ENCODE measurements at regions not wholly inside any gene's neighbourhood (a gene's known extent, or its start where the extent isn't known, plus 50 kb on each side); places are given as distances from the start of the nearest gene placed in this dataset.

- Histone ChIP-seq H3K36me3 (ENCODE audit: control insufficient read depth, insufficient read depth, low read length) (no peaks in the 10 kb centered on the region), H3K4me1 (ENCODE audit: control insufficient read depth, insufficient read depth, low read length) (peaks cover 2% of the 10 kb centered on the region), H3K9ac (ENCODE audit: low read depth, low read length) (no peak overlapping the region), H3K4me3 (ENCODE audit: low read depth, low read length) (no peak overlapping the region), H3K27me3 (ENCODE audit: control insufficient read depth, insufficient read depth, low read length) (no peaks in the 10 kb centered on the region), H3K9me3 (ENCODE audit: control insufficient read depth, insufficient read depth, low read length) (no peaks in the 10 kb centered on the region)
Observed at GRCh38 chr16:79420493-79420892, 180.0 kb downstream of the MAF start.

GRCh38 chr16:79419148-79419547, 181.4 kb downstream of the MAF start:
- Histone ChIP-seq H3K36me3 (ENCODE audit: control insufficient read depth, insufficient read depth, low read length) (no peaks in the 10 kb centered on the region), H3K4me3 (ENCODE audit: low read depth, low read length) (no peak overlapping the region), H3K9me3 (ENCODE audit: control insufficient read depth, insufficient read depth, low read length) (no peaks in the 10 kb centered on the region), H3K9ac (ENCODE audit: low read depth, low read length) (no peak overlapping the region), H3K4me1 (ENCODE audit: control insufficient read depth, insufficient read depth, low read length) (peaks cover 2% of the 10 kb centered on the region), H3K27me3 (ENCODE audit: control insufficient read depth, insufficient read depth, low read length) (no peaks in the 10 kb centered on the region)

GRCh38 chr16:79417601-79418008, 182.9 kb downstream of the MAF start:
- no peak overlapping the region for H3K9ac ChIP-seq (ENCODE audit: low read depth, low read length)

DNA sequence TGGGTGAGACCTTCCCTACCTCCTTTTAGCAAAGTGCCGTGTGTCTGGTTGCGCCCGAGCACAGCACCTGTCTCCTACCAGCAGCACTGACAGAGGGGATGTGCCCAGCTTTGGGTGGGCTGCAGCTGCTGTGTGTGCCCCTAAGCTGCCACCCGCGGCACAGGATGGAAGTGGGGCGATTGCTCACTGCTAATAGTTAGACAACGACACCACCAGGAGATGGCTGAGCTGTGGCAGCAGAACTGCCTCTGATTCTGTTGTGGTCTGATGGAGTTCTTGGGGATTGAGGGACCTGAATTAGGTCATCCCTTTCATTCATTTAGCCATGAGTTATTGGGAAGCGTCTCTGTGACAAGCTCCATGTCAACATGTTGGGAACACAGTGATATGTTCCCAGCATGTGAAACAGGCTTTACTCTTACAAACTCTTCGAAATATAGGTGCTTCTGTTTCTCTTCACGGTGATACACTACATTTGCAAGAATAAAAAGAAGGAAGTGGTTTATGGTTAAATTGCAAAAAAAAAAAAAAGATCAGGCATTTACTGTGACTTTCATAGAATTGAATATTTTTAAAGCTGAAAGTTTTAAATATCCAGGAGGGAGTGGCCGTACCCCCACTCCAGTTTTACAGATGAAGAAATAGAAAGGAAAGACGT, 184.4 kb downstream of the MAF start:
- no peak overlapping the region for H3K9ac ChIP-seq (ENCODE audit: low read depth, low read length)
- no peaks in the 10 kb centered on the region for H3K9me3 ChIP-seq (ENCODE audit: control insufficient read depth, insufficient read depth, low read length)
- H3K4me3 ChIP-seq (ENCODE audit: low read depth, low read length), result no peak overlapping the region
- H3K36me3 ChIP-seq (ENCODE audit: control insufficient read depth, insufficient read depth, low read length), result no peaks in the 10 kb centered on the region
- H3K4me1 ChIP-seq (ENCODE audit: control insufficient read depth, insufficient read depth, low read length), result peaks cover 12% of the 10 kb centered on the region
- no peaks in the 10 kb centered on the region for H3K27me3 ChIP-seq (ENCODE audit: control insufficient read depth, insufficient read depth, low read length)

More at GRCh38 chr16:79417601-79418008, 182.9 kb downstream of the MAF start:
- Histone ChIP-seq H3K4me3 (ENCODE audit: low read depth, low read length) (no peak overlapping the region), H3K36me3 (ENCODE audit: control insufficient read depth, insufficient read depth, low read length) (no peaks in the 10 kb centered on the region), H3K4me1 (ENCODE audit: control insufficient read depth, insufficient read depth, low read length) (peaks cover 3% of the 10 kb centered on the region), H3K9me3 (ENCODE audit: control insufficient read depth, insufficient read depth, low read length) (no peaks in the 10 kb centered on the region), H3K27me3 (ENCODE audit: control insufficient read depth, insufficient read depth, low read length) (no peaks in the 10 kb centered on the region)

GRCh38 chr16:79412783-79413225, 187.7 kb downstream of the MAF start:
- Histone ChIP-seq H3K27me3 (ENCODE audit: control insufficient read depth, insufficient read depth, low read length) (no peaks in the 10 kb centered on the region), H3K4me1 (ENCODE audit: control insufficient read depth, insufficient read depth, low read length) (peaks cover 15% of the 10 kb centered on the region), H3K36me3 (ENCODE audit: control insufficient read depth, insufficient read depth, low read length) (no peaks in the 10 kb centered on the region), H3K4me3 (ENCODE audit: low read depth, low read length) (no peak overlapping the region), H3K9ac (ENCODE audit: low read depth, low read length) (no peak overlapping the region), H3K9me3 (ENCODE audit: control insufficient read depth, insufficient read depth, low read length) (no peaks in the 10 kb centered on the region)

DNA sequence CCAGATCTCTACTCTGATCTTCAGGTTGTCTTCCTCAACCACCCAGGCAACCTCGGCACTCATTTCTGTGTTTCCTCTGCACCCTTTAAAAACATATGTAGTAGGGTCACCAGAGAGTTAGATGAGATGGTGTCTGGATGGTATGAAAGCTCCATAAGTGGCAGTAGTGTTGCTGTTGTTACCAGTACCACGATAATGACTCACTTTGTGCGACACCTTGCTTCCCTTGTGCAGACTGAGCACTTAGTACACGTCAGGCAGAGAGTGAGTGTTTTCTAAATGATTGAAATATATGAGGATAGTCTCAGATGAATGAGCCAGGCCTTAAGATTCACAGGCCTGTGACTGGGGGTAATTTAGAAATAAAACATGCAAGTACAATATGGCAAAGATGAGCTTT, 188.7 kb downstream of the MAF start:
- Histone ChIP-seq H3K9ac (ENCODE audit: low read depth, low read length) (no peak overlapping the region), H3K4me3 (ENCODE audit: low read depth, low read length) (no peak overlapping the region), H3K36me3 (ENCODE audit: control insufficient read depth, insufficient read depth, low read length) (no peaks in the 10 kb centered on the region), H3K4me1 (ENCODE audit: control insufficient read depth, insufficient read depth, low read length) (peaks cover 21% of the 10 kb centered on the region), H3K27me3 (ENCODE audit: control insufficient read depth, insufficient read depth, low read length) (no peaks in the 10 kb centered on the region), H3K9me3 (ENCODE audit: control insufficient read depth, insufficient read depth, low read length) (no peaks in the 10 kb centered on the region)

GRCh38 chr16:79411357-79411756, 189.2 kb downstream of the MAF start:
- no peaks in the 10 kb centered on the region for H3K27me3 ChIP-seq (ENCODE audit: control insufficient read depth, insufficient read depth, low read length)
- H3K9ac ChIP-seq (ENCODE audit: low read depth, low read length), result no peak overlapping the region
- no peaks in the 10 kb centered on the region for H3K36me3 ChIP-seq (ENCODE audit: control insufficient read depth, insufficient read depth, low read length)
- peaks cover 21% of the 10 kb centered on the region for H3K4me1 ChIP-seq (ENCODE audit: control insufficient read depth, insufficient read depth, low read length)
- no peaks in the 10 kb centered on the region for H3K9me3 ChIP-seq (ENCODE audit: control insufficient read depth, insufficient read depth, low read length)
- no peak overlapping the region for H3K4me3 ChIP-seq (ENCODE audit: low read depth, low read length)

GRCh38 chr16:79409978-79410377, 190.6 kb downstream of the MAF start:
- no peaks in the 10 kb centered on the region for H3K36me3 ChIP-seq (ENCODE audit: control insufficient read depth, insufficient read depth, low read length)
- no peaks in the 10 kb centered on the region for H3K9me3 ChIP-seq (ENCODE audit: control insufficient read depth, insufficient read depth, low read length)
- no peak overlapping the region for H3K4me3 ChIP-seq (ENCODE audit: low read depth, low read length)
- H3K4me1 ChIP-seq (ENCODE audit: control insufficient read depth, insufficient read depth, low read length), result peaks cover 19% of the 10 kb centered on the region
- H3K27me3 ChIP-seq (ENCODE audit: control insufficient read depth, insufficient read depth, low read length), result no peaks in the 10 kb centered on the region
- no peak overlapping the region for H3K9ac ChIP-seq (ENCODE audit: low read depth, low read length)

DNA sequence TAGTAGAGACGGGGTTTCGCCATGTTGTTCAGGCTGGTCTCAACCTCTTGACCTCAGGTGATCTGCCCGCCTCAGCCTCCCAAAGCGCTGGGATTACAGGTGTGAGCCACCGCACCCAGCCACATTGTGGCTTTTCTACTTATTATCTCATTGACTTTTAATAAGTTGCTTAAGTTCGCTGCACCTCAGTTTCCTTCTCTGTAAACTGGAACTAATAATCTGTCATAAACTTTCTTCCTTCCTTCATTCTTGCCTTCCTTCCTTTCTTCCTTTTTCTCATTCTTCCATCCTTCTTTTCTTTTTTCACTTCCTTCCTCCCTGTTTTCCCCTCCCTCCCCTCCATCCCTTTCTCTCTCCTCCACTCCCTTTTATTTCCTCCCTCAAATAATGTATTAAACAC, 192.2 kb downstream of the MAF start:
- H3K9ac ChIP-seq (ENCODE audit: low read depth, low read length), result no peak overlapping the region
- H3K4me1 ChIP-seq (ENCODE audit: control insufficient read depth, insufficient read depth, low read length), result peaks cover 19% of the 10 kb centered on the region
- H3K36me3 ChIP-seq (ENCODE audit: control insufficient read depth, insufficient read depth, low read length), result no peaks in the 10 kb centered on the region
- no peaks in the 10 kb centered on the region for H3K27me3 ChIP-seq (ENCODE audit: control insufficient read depth, insufficient read depth, low read length)
- H3K9me3 ChIP-seq (ENCODE audit: control insufficient read depth, insufficient read depth, low read length), result no peaks in the 10 kb centered on the region
- no peak overlapping the region for H3K4me3 ChIP-seq (ENCODE audit: low read depth, low read length)

- Histone ChIP-seq H3K36me3 (ENCODE audit: control insufficient read depth, insufficient read depth, low read length) (no peaks in the 10 kb centered on the region), H3K4me1 (ENCODE audit: control insufficient read depth, insufficient read depth, low read length) (peaks cover 18% of the 10 kb centered on the region), H3K27me3 (ENCODE audit: control insufficient read depth, insufficient read depth, low read length) (no peaks in the 10 kb centered on the region), H3K4me3 (ENCODE audit: low read depth, low read length) (no peak overlapping the region), H3K9ac (ENCODE audit: low read depth, low read length) (no peak overlapping the region), H3K9me3 (ENCODE audit: control insufficient read depth, insufficient read depth, low read length) (no peaks in the 10 kb centered on the region)
Observed at GRCh38 chr16:79407461-79408135, 192.9 kb downstream of the MAF start.

DNA sequence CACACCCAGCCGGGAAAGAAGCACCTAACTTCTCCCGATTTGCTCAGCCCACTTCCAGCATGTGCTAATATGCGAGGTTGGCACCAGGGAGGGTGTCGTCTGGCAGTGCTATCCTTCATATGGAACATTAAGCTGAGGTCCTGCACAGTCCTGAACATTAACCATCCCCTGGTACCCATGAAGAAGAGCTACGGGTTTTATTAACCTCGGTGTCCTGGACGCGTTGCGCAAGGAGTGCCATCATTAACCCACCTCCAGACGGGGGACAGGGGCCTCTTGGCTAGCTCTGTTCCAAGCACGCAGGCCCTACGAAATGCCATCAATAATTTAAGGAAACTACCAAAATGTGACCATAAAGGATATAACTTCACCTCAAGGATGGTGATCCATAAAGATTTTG, 193.5 kb downstream of the MAF start:
- Histone ChIP-seq H3K4me3 (ENCODE audit: low read depth, low read length) (no peak overlapping the region), H3K36me3 (ENCODE audit: control insufficient read depth, insufficient read depth, low read length) (no peaks in the 10 kb centered on the region), H3K27me3 (ENCODE audit: control insufficient read depth, insufficient read depth, low read length) (no peaks in the 10 kb centered on the region), H3K9me3 (ENCODE audit: control insufficient read depth, insufficient read depth, low read length) (no peaks in the 10 kb centered on the region), H3K9ac (ENCODE audit: low read depth, low read length) (no peak overlapping the region), H3K4me1 (ENCODE audit: control insufficient read depth, insufficient read depth, low read length) (peaks cover 12% of the 10 kb centered on the region)

DNA sequence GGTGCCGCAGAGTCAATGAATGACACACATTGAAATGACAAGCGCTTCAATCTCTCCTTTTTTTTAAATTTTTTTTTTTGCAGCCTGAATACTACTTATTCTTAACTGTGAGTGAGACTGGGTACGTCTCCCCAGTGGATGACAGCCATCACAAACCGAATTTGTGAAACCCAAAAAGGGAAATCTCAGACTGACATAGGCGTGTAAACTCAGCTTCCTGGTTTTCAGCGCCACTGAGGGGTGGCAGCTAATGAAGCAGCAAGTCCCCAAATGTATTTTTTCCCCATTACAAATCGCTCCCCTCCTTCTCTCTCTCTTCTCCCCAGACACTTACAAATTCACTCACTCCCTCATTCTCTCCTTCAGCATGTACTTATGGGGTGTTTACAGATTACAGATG, 196.0 kb downstream of the MAF start:
- H3K9ac ChIP-seq (ENCODE audit: low read depth, low read length), result no peak overlapping the region
- no peaks in the 10 kb centered on the region for H3K9me3 ChIP-seq (ENCODE audit: control insufficient read depth, insufficient read depth, low read length)
- no peaks in the 10 kb centered on the region for H3K36me3 ChIP-seq (ENCODE audit: control insufficient read depth, insufficient read depth, low read length)
- H3K27me3 ChIP-seq (ENCODE audit: control insufficient read depth, insufficient read depth, low read length), result no peaks in the 10 kb centered on the region
- H3K4me3 ChIP-seq (ENCODE audit: low read depth, low read length), result no peak overlapping the region
- H3K4me1 ChIP-seq (ENCODE audit: control insufficient read depth, insufficient read depth, low read length), result peaks cover 9% of the 10 kb centered on the region

Measured in iPS-15b (cell line).